GM06990 (cell line): ENCODE measurements at regions not wholly inside any gene's neighbourhood (a gene's known extent, or its start where the extent isn't known, plus 50 kb on each side); places are given as distances from the start of the nearest gene placed in this dataset.

ENCODE experiments used
- DNase-seq: peaks from one replicate; pipeline ENCODE4 v3.0.0-alpha.2; 2011; ENCODE audit not compliant: insufficient read length; ENCODE audit errors: extremely low read depth
- H3K27me3 ChIP-seq: replicated peaks from 2 replicates; pipeline ENCODE4 v1.6.0; 2011; ENCODE audit warnings: low read length; ENCODE audit not compliant: control insufficient read depth, insufficient read depth
- H3K36me3 ChIP-seq: 2 replicates; pipeline ENCODE4 v1.5.1; 2011; ENCODE audit warnings: low read length; ENCODE audit not compliant: control insufficient read depth, insufficient read depth
- H3K4me3 ChIP-seq: replicated peaks from 2 replicates; pipeline ENCODE4 v1.5.1; 2011; ENCODE audit warnings: low read depth, mild to moderate bottlenecking, control low read depth, low read length
- CTCF ChIP-seq: IDR thresholded peaks from 2 replicates; pipeline ENCODE4 v1.5.1; 2011; ENCODE audit warnings: low read length, control low read depth, mild to moderate bottlenecking, inconsistent platforms; ENCODE audit not compliant: insufficient read depth, poor library complexity, severe bottlenecking

GRCh38 chr3:3633761-3634160, 165.5 kb upstream of the LRRN1 start:
- DNase-seq, result no peak
- no peaks in the 10 kb centered on the region; the same call in 1 of the 2 replicates for H3K27me3 ChIP-seq
- no peak for TF ChIP-seq CTCF
- no peak overlapping the region for H3K4me3 ChIP-seq
- no peaks in the 10 kb centered on the region for H3K36me3 ChIP-seq

DNA sequence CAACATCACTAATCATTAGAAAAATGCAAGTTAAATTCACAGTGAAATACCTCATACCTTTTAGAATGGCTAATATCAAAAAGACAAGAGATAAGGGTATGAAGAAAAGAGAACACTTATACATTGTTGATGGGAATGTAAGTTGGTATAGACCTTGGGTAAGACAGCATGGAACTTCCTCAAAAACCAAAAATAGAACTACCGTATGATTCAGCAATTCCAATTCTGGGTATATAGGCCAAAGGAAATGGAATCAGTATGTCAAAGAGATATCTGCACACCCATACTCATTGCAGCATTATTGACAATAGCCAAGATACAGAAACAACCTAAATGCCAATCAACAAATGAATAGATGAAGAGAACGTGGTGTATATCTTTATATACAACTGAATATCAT, 166.8 kb upstream of the LRRN1 start:
- no peak for DNase-seq
- no peak overlapping the region for H3K4me3 ChIP-seq
- TF ChIP-seq CTCF, result no peak
- H3K36me3 ChIP-seq, result no peaks in the 10 kb centered on the region
- H3K27me3 ChIP-seq, result no peaks in the 10 kb centered on the region; the same call in 1 of the 2 replicates

DNA sequence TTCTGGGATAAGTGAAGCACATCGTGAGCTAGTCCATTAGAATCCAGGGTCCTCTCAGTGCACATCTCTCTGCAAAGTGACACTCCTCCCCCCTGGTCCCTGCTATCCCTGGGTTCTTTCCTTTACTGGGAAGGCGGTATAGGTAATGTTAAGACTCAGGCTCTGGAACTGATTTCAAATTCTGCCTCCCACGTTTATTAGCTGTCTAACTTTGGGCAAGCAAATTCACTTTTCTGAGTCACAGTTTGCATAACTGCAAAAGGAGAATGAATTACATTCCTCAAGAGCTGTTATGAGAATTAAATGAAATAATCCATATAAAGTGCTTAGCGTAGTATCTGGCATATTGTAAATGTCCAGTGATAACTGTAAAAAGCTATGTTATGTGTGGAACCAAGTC, 168.1 kb upstream of the LRRN1 start:
- DNase-seq, result no peak
- TF ChIP-seq CTCF, result no peak
- Histone ChIP-seq H3K4me3 (no peak overlapping the region), H3K27me3 (no peaks in the 10 kb centered on the region), H3K36me3 (no peaks in the 10 kb centered on the region)

DNA sequence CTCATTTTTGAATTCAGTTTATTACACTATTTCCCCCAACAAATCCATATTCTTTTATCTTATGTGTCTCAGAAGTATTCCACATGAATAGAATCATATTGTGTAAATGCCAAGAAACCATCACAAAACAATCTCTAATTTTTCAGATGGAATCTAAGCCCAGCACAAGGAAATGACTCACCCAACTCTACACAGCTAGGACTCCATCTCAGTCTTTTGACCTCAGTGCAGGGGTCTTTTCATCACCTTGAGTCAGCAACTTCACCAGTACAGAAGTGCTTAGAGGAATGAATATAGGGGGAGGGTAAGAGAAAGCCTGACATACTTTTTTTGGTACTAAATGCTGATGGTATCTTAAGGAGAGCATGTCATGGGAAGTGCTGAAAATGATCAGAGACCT, 169.3 kb upstream of the LRRN1 start:
- no peak overlapping the region for H3K4me3 ChIP-seq
- H3K27me3 ChIP-seq, result no peaks in the 10 kb centered on the region
- no peaks in the 10 kb centered on the region for H3K36me3 ChIP-seq
- no peak for DNase-seq
- no peak for TF ChIP-seq CTCF

- H3K27me3 ChIP-seq, result no peaks in the 10 kb centered on the region
- H3K4me3 ChIP-seq, result no peak overlapping the region
- DNase-seq, result no peak
- no peak for TF ChIP-seq CTCF
- no peaks in the 10 kb centered on the region for H3K36me3 ChIP-seq
Observed at GRCh38 chr3:3628676-3629328, 170.4 kb upstream of the LRRN1 start.

GRCh38 chr3:3627114-3627513, 172.1 kb upstream of the LRRN1 start:
- Histone ChIP-seq H3K27me3 (no peaks in the 10 kb centered on the region), H3K4me3 (no peak overlapping the region), H3K36me3 (no peaks in the 10 kb centered on the region)
- TF ChIP-seq CTCF, result no peak
- no peak for DNase-seq
